MCF 10A (cell line): ENCODE measurements at regions not wholly inside any gene's neighbourhood (a gene's known extent, or its start where the extent isn't known, plus 50 kb on each side); places are given as distances from the start of the nearest gene placed in this dataset.

Experiments
- BruUV-seq: library from RNA; stranded (reverse); fragments of 400-500 nt; replicated peaks from 2 replicates; lab custom pipeline; 2021; lab: Mats Ljungman, UMichigan
- CTCF ChIA-PET: fragments of 300-600 bp; sonication (Branson Sonifier 250); formaldehyde crosslinking; extraction: SDS; loops from one replicate; lab custom pipeline; 2021; ENCODE audit warnings: antibody characterized with exemption, inconsistent platforms; lab: Yijun Ruan, JAX
- POLR2A ChIA-PET: fragments of 300-600, 350-650 bp; sonication (Branson Sonifier 250); formaldehyde crosslinking; extraction: SDS; loops from one replicate; lab custom pipeline; 2020; ENCODE audit warnings: antibody characterized with exemption, inconsistent platforms; lab: Yijun Ruan, JAX
- DNase-seq: peaks from one replicate; pipeline ENCODE4 v3.0.0-alpha.2; 2018; ENCODE audit not compliant: unreplicated experiment
- H3K27ac Mint-ChIP-seq: one replicate; pipeline ENCODE4 v1.8.0; 2022; ENCODE audit warnings: mild to moderate bottlenecking, low read depth, mixed read lengths; ENCODE audit not compliant: unreplicated experiment
- H3K27me3 Mint-ChIP-seq: one replicate; pipeline ENCODE4 v1.8.0; 2022; ENCODE audit warnings: mixed read lengths; ENCODE audit not compliant: insufficient read depth, unreplicated experiment
- H3K36me3 Mint-ChIP-seq: one replicate; pipeline ENCODE4 v1.8.0; 2022; ENCODE audit warnings: mild to moderate bottlenecking, moderate library complexity, mixed read lengths; ENCODE audit not compliant: insufficient read depth, unreplicated experiment
- H3K4me1 Mint-ChIP-seq: one replicate; pipeline ENCODE4 v1.8.0; 2022; ENCODE audit warnings: mixed read lengths; ENCODE audit not compliant: insufficient read depth, unreplicated experiment
- H3K4me3 Mint-ChIP-seq: one replicate; pipeline ENCODE4 v1.8.0; 2022; ENCODE audit warnings: mild to moderate bottlenecking, moderate library complexity, mixed read lengths; ENCODE audit not compliant: unreplicated experiment
- H3K9me3 Mint-ChIP-seq: one replicate; pipeline ENCODE4 v1.8.0; 2022; ENCODE audit warnings: mixed read lengths; ENCODE audit not compliant: unreplicated experiment
- CTCF ChIP-seq: fragments of 200-600 bp; IDR thresholded peaks from one replicate; pipeline ENCODE4 v1.8.0; 2022; ENCODE audit warnings: antibody characterized with exemption, mild to moderate bottlenecking; ENCODE audit not compliant: unreplicated experiment
- intact Hi-C: fragments of 100-400 bp; cut with micrococcal nuclease; formaldehyde crosslinking; loops from 2 replicates; pipeline ENCODE4 v1.14.1; 2022

- intact Hi-C loops, result no loop called here
- TF ChIP-seq CTCF, result no peak
- no TSS peak for BruUV-seq
- peaks cover 6% of the 10 kb centered on the region for H3K36me3 Mint-ChIP-seq
- H3K27ac Mint-ChIP-seq, result no peak overlapping the region
- H3K9me3 Mint-ChIP-seq, result peaks cover 53% of the 10 kb centered on the region
- no peaks in the 10 kb centered on the region for H3K4me1 Mint-ChIP-seq
- no peak for DNase-seq
- POLR2A ChIA-PET, result no interaction called here
- no peak overlapping the region for H3K4me3 Mint-ChIP-seq
- H3K27me3 Mint-ChIP-seq, result no peaks in the 10 kb centered on the region
- CTCF ChIA-PET, result no interaction called here
Observed at GRCh38 chr22:48116871-48117270, 1354.4 kb downstream of the TBC1D22A start.

GRCh38 chr22:48112687-48113521 lies 1350.5 kb downstream of the TBC1D22A start:
- no peak for DNase-seq
- Mint-ChIP-seq H3K9me3 (peaks cover 46% of the 10 kb centered on the region), H3K27me3 (no peaks in the 10 kb centered on the region), H3K4me1 (no peaks in the 10 kb centered on the region), H3K27ac (no peak overlapping the region), H3K4me3 (no peak overlapping the region), H3K36me3 (no peaks in the 10 kb centered on the region)
- ChIA-PET POLR2A (no interaction called here), CTCF (no interaction called here)
- no TSS peak for BruUV-seq
- TF ChIP-seq CTCF, result no peak
- intact Hi-C loops, result no loop called here

GRCh38 chr22:48106715-48107259 lies 1344.3 kb downstream of the TBC1D22A start:
- Mint-ChIP-seq H3K27ac (no peak overlapping the region), H3K4me3 (no peak overlapping the region), H3K27me3 (no peaks in the 10 kb centered on the region), H3K36me3 (peaks cover 4% of the 10 kb centered on the region), H3K9me3 (peaks cover 43% of the 10 kb centered on the region), H3K4me1 (no peaks in the 10 kb centered on the region)
- no TSS peak for BruUV-seq
- intact Hi-C loops, result no loop called here
- TF ChIP-seq CTCF, result no peak
- DNase-seq, result no peak
- POLR2A ChIA-PET, result no interaction called here
- CTCF ChIA-PET, result no interaction called here

GRCh38 chr22:48106215-48106614 lies 1343.8 kb downstream of the TBC1D22A start:
- no peak for DNase-seq
- Mint-ChIP-seq H3K4me3 (no peak overlapping the region), H3K27me3 (no peaks in the 10 kb centered on the region), H3K36me3 (peaks cover 4% of the 10 kb centered on the region), H3K4me1 (no peaks in the 10 kb centered on the region), H3K27ac (no peak overlapping the region), H3K9me3 (peaks cover 45% of the 10 kb centered on the region)
- no peak for TF ChIP-seq CTCF
- intact Hi-C loops, result no loop called here
- BruUV-seq, result no TSS peak
- ChIA-PET CTCF (no interaction called here), POLR2A (no interaction called here)
